SK-N-SH treated with all-trans-retinoic acid at 6 μM for 48 hours (cell line): ENCODE measurements at regions not wholly inside any gene's neighbourhood (a gene's known extent, or its start where the extent isn't known, plus 50 kb on each side); places are given as distances from the start of the nearest gene placed in this dataset.

Experiments
- OSR1 ChIP-seq: fragments of 250-450 bp; sonication (Bioruptor Pico); IDR thresholded peaks from 2 replicates; pipeline ENCODE4 v1.8.0; 2022; ENCODE audit warnings: moderate library complexity, mild to moderate bottlenecking, inconsistent platforms
- PPARA ChIP-seq: fragments of 250-450 bp; sonication (Bioruptor Pico); IDR thresholded peaks from 2 replicates; pipeline ENCODE4 v1.5.0; 2020; ENCODE audit warnings: mild to moderate bottlenecking, borderline replicate concordance
- SNAI2 ChIP-seq: fragments of 250-450 bp; sonication (Bioruptor Pico); IDR thresholded peaks from 2 replicates; pipeline ENCODE4 v1.5.0; 2020; ENCODE audit warnings: mild to moderate bottlenecking, moderate library complexity
- TOX ChIP-seq: fragments of 250-450 bp; sonication (Bioruptor Pico); IDR thresholded peaks from 2 replicates; pipeline ENCODE4 v1.8.0; 2021; ENCODE audit warnings: mild to moderate bottlenecking, moderate library complexity, borderline replicate concordance
- ZC3H10 ChIP-seq: fragments of 250-450 bp; sonication (Bioruptor Pico); IDR thresholded peaks from 2 replicates; pipeline ENCODE4 v1.5.1; 2021; ENCODE audit warnings: mild to moderate bottlenecking, moderate library complexity
- ZFP30 ChIP-seq: fragments of 450-650 bp; formaldehyde crosslinking; IDR thresholded peaks from 2 replicates; pipeline ENCODE4 v1.5.0; 2022; ENCODE audit warnings: mild to moderate bottlenecking, moderate library complexity
- ZNF565 ChIP-seq: fragments of 450-650 bp; formaldehyde crosslinking; conservative IDR thresholded peaks from 2 replicates; pipeline ENCODE4 v1.5.0; 2020; ENCODE audit warnings: low read depth, mild to moderate bottlenecking, moderate library complexity
- TF ChIP-seq, protein P1 (sequence below): fragments of 250-450 bp; sonication (Bioruptor Pico); IDR thresholded peaks from 2 replicates; pipeline ENCODE4 v1.8.0; 2020; ENCODE audit warnings: mild to moderate bottlenecking, moderate library complexity, borderline replicate concordance
- TF ChIP-seq, protein P2 (sequence below): fragments of 250-450 bp; sonication (Bioruptor Pico); IDR thresholded peaks from 2 replicates; pipeline ENCODE4 v1.5.1; 2020; ENCODE audit warnings: low read depth, mild to moderate bottlenecking, moderate library complexity
- TF ChIP-seq, protein P3 (sequence below): fragments of 250-450 bp; sonication (Bioruptor Pico); IDR thresholded peaks from 2 replicates; pipeline ENCODE4 v1.5.1; 2021; ENCODE audit warnings: mild to moderate bottlenecking, moderate library complexity

DNA sequence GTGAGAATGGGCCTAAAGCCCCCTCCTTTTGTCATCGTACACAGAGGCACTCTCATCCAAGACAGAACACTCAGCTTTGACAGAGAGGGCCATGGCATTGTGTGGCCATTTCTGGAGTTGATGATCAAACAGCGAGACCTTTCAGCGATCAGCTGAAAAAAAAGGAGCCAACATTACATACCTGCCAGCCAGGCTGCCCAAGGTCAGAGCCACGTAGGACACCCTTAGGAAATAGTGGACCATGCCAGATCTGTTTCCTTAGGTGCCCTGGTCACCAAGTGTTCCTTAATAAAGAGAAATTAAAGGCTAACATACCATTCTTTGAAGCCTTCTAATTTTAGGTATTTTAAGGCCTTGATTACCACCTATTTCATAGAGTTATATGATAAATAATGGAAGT, 105.5 kb upstream of the PRLR start:
- TF ChIP-seq, protein P1, sequence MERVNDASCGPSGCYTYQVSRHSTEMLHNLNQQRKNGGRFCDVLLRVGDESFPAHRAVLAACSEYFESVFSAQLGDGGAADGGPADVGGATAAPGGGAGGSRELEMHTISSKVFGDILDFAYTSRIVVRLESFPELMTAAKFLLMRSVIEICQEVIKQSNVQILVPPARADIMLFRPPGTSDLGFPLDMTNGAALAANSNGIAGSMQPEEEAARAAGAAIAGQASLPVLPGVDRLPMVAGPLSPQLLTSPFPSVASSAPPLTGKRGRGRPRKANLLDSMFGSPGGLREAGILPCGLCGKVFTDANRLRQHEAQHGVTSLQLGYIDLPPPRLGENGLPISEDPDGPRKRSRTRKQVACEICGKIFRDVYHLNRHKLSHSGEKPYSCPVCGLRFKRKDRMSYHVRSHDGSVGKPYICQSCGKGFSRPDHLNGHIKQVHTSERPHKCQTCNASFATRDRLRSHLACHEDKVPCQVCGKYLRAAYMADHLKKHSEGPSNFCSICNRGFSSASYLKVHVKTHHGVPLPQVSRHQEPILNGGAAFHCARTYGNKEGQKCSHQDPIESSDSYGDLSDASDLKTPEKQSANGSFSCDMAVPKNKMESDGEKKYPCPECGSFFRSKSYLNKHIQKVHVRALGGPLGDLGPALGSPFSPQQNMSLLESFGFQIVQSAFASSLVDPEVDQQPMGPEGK (CRISPR knock-in tag), result no peak
- TF ChIP-seq ZFP30 (CRISPR knock-in tag), result no peak
- TF ChIP-seq, protein P2, sequence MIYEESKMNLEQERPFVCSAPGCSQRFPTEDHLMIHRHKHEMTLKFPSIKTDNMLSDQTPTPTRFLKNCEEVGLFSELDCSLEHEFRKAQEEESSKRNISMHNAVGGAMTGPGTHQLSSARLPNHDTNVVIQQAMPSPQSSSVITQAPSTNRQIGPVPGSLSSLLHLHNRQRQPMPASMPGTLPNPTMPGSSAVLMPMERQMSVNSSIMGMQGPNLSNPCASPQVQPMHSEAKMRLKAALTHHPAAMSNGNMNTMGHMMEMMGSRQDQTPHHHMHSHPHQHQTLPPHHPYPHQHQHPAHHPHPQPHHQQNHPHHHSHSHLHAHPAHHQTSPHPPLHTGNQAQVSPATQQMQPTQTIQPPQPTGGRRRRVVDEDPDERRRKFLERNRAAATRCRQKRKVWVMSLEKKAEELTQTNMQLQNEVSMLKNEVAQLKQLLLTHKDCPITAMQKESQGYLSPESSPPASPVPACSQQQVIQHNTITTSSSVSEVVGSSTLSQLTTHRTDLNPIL, result no peak
- no peak for TF ChIP-seq ZC3H10 (CRISPR knock-in tag)
- no peak for TF ChIP-seq TOX
- TF ChIP-seq SNAI2 (CRISPR knock-in tag), result no peak
- TF ChIP-seq, protein P3, sequence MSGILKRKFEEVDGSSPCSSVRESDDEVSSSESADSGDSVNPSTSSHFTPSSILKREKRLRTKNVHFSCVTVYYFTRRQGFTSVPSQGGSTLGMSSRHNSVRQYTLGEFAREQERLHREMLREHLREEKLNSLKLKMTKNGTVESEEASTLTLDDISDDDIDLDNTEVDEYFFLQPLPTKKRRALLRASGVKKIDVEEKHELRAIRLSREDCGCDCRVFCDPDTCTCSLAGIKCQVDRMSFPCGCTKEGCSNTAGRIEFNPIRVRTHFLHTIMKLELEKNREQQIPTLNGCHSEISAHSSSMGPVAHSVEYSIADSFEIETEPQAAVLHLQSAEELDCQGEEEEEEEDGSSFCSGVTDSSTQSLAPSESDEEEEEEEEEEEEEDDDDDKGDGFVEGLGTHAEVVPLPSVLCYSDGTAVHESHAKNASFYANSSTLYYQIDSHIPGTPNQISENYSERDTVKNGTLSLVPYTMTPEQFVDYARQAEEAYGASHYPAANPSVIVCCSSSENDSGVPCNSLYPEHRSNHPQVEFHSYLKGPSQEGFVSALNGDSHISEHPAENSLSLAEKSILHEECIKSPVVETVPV (CRISPR knock-in tag), result no peak
- no peak for TF ChIP-seq OSR1 (CRISPR knock-in tag)
- no peak for TF ChIP-seq ZNF565 (CRISPR knock-in tag)
- TF ChIP-seq PPARA (CRISPR knock-in tag), result no peak
